ENCODE measurements at regions not wholly inside any gene's neighbourhood (a gene's known extent, or its start where the extent isn't known, plus 50 kb on each side); places are given as distances from the start of the nearest gene placed in this dataset.

DNA sequence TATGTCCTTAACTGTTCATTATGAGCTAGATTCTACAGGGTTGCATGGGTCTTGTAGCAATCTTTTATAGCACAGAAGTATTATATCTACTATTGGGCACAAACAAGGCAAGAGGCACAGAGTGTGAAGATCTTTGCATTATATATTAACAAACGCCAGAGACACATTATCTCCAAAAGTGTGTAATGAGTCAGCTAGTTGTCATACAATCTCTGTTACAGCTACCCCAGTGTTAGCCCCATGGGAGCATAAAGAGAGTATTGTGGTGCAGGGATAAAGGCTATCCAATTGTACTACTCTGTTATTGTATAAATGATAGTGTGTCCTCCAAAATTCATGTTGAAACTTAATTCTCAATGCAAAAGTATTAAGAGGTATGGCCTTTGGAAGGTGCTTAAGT lies 148.4 kb upstream of the RIMS1 start:
- 79 to 85% methylated on average over 1 of the region's 1 CpG for WGBS, 2 donors
- TF ChIP-seq, protein P1, sequence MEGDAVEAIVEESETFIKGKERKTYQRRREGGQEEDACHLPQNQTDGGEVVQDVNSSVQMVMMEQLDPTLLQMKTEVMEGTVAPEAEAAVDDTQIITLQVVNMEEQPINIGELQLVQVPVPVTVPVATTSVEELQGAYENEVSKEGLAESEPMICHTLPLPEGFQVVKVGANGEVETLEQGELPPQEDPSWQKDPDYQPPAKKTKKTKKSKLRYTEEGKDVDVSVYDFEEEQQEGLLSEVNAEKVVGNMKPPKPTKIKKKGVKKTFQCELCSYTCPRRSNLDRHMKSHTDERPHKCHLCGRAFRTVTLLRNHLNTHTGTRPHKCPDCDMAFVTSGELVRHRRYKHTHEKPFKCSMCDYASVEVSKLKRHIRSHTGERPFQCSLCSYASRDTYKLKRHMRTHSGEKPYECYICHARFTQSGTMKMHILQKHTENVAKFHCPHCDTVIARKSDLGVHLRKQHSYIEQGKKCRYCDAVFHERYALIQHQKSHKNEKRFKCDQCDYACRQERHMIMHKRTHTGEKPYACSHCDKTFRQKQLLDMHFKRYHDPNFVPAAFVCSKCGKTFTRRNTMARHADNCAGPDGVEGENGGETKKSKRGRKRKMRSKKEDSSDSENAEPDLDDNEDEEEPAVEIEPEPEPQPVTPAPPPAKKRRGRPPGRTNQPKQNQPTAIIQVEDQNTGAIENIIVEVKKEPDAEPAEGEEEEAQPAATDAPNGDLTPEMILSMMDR (IDR thresholded peaks at IDR 0.05): no peak
- TF ChIP-seq POLR2A (IDR thresholded peaks at IDR 0.05): no peak
- intact Hi-C loops (cut with DNase I): no loop called here
- H3K36me3 ChIP-seq: no peaks in the 10 kb centered on the region
- H3K4me3 ChIP-seq (replicated peaks in 1 of 3): no peak overlapping the region
- H3K27me3 ChIP-seq: no peaks in the 10 kb centered on the region
- no peaks in the 10 kb centered on the region for H3K9me3 ChIP-seq
- H3K4me1 ChIP-seq: no peaks in the 10 kb centered on the region
- no peak for DNase-seq
- H3K27ac ChIP-seq: no peak overlapping the region

DNA sequence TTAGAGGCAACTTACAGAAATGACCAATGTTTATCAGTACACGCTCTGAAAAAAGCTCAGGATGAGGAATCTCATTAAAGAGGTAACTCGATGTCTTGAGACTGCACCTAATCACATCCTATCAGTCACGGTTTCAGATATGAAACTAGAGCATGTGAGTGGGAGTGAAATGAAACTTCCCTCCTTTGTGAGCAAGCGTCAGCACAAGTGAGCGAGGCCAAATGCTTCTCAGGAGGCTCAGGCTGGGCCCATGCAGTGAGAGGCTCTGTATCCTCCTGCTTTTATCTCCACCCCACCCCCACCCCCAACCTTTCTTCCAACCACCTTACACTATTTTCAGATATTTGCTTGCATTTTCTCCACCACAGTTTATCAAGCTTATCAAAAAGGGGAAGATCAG lies 140.8 kb upstream of the RIMS1 start:
- Histone ChIP-seq H3K4me3 (replicated peaks in 1 of 3) (no peak overlapping the region), H3K27ac (no peak overlapping the region), H3K4me1 (no peaks in the 10 kb centered on the region), H3K9me3 (no peaks in the 10 kb centered on the region), H3K27me3 (no peaks in the 10 kb centered on the region), H3K36me3 (no peaks in the 10 kb centered on the region)
- WGBS, 2 donors: 64 to 73% methylated on average over 5 of the region's 5 CpGs
- TF ChIP-seq, protein P1 (IDR thresholded peaks at IDR 0.05): no peak
- no peak for TF ChIP-seq POLR2A (IDR thresholded peaks at IDR 0.05)
- no peak for DNase-seq
- intact Hi-C loops (cut with DNase I): no loop called here

- TF ChIP-seq, protein P1 (IDR thresholded peaks at IDR 0.05): no peak
- no peak for TF ChIP-seq POLR2A (IDR thresholded peaks at IDR 0.05)
- Histone ChIP-seq H3K4me1 (no peaks in the 10 kb centered on the region), H3K9me3 (no peaks in the 10 kb centered on the region), H3K27ac (no peak overlapping the region), H3K27me3 (no peaks in the 10 kb centered on the region), H3K4me3 (replicated peaks in 1 of 3) (no peak overlapping the region), H3K36me3 (no peaks in the 10 kb centered on the region)
- intact Hi-C loops (cut with DNase I): no loop called here
- WGBS, 2 donors: 93 to 94% methylated on average over 2 of the region's 2 CpGs
- DNase-seq: no peak
These were observed 120.1 kb upstream of the RIMS1 start for GRCh38 chr6:71766146-71766760.

DNA sequence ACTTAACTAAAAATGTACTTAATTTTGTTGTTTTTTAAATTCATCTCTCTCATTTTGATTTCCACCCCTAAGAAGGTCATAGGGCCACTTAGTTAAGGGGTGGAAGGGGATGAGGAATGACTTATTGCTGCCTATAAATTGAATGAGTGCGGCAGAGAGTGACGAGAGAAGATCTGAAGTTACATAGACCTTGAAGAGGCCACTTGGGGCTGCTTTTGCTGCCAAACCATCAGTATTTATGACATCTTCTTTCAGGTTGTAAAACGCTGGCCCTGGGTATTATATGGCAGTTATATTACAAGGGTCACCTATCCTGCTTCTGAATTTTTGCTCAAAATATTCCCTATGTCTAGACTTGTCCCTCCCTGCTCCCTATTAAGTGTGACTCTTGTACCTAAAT lies 119.6 kb upstream of the RIMS1 start:
- Histone ChIP-seq H3K27ac (no peak overlapping the region), H3K36me3 (no peaks in the 10 kb centered on the region), H3K4me1 (no peaks in the 10 kb centered on the region), H3K27me3 (no peaks in the 10 kb centered on the region), H3K4me3 (replicated peaks in 1 of 3) (no peak overlapping the region), H3K9me3 (no peaks in the 10 kb centered on the region)
- WGBS, 2 donors: 45 to 54% methylated on average over 3 of the region's 3 CpGs
- no peak for TF ChIP-seq POLR2A (IDR thresholded peaks at IDR 0.05)
- TF ChIP-seq, protein P1 (IDR thresholded peaks at IDR 0.05): no peak
- intact Hi-C loops (cut with DNase I): no loop called here
- DNase-seq: no peak

DNA sequence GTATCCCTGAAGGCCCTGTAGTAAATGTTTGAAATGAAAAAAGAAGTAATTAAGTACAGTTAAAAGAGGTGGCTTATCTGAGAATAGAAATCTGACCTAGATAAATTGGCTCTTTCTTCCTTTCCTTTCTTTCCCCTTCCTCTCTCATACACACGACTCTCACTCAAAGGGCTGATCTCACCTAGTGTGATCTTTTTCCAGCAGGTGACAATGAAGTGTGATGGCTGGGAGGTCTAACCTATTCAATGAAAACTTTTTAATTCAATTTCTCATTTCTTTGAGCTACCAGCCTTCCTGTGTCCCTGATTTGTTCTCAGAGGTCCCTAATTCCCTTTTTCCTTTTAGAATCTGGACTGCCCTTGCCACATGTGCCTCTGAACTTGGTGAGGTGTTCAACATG lies 118.0 kb upstream of the RIMS1 start:
- no peaks in the 10 kb centered on the region for H3K9me3 ChIP-seq
- H3K4me3 ChIP-seq (replicated peaks in 1 of 3): no peak overlapping the region
- no peaks in the 10 kb centered on the region for H3K27me3 ChIP-seq
- no peaks in the 10 kb centered on the region for H3K36me3 ChIP-seq
- 34 to 45% methylated on average over 1 of the region's 1 CpG for WGBS, 2 donors
- no peak for TF ChIP-seq POLR2A (IDR thresholded peaks at IDR 0.05)
- TF ChIP-seq, protein P1 (IDR thresholded peaks at IDR 0.05): no peak
- no peak for DNase-seq
- H3K4me1 ChIP-seq: no peaks in the 10 kb centered on the region
- intact Hi-C loops (cut with DNase I): no loop called here
- H3K27ac ChIP-seq: no peak overlapping the region

Data from thyroid gland (tissue), 4 donors.